ENCODE measurements at regions not wholly inside any gene's neighbourhood (a gene's known extent, or its start where the extent isn't known, plus 50 kb on each side); places are given as distances from the start of the nearest gene placed in this dataset.

DNA sequence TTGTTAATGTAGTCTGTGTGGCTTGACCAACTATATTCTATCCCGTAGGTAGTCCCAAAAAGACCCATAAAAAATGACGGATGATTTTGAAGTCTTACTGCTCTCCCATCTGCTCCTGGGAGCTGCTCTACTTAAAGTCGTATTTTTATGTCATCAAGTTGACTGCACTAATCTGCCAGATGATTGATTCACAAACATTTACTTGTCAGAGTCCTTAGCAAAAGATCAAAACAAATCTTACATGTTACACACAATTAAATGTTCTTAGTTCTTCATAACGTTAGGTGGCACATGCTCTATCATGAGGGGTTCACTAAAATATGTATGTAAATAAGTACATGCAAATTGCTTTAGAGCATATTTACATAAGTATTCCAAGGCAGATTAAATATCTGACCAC, 498.3 kb upstream of the LRRTM4 start:
- DNase-seq (ENCODE audit: low read depth, low spot score): no peak

DNA sequence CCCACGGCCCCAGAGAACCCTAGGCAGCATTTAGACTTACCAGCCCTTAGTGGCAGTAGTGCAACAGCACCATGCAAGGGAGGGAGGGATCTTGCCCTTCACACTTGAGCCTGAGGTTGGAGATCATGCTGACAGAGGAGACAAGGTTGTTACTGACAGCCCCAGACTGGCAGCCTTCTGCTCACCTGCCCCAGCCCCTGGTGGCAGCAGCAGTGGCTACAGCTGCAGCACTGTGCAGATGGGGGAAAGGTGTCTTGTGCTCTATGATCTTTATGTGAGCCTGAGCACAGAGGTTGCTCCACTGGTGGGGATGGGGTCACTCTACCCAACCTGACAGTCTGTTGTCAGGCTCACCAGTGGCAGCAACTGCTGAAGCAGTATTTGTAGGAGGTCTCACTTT, 501.2 kb upstream of the LRRTM4 start:
- DNase-seq (ENCODE audit: low read depth, low spot score): no peak

DNA sequence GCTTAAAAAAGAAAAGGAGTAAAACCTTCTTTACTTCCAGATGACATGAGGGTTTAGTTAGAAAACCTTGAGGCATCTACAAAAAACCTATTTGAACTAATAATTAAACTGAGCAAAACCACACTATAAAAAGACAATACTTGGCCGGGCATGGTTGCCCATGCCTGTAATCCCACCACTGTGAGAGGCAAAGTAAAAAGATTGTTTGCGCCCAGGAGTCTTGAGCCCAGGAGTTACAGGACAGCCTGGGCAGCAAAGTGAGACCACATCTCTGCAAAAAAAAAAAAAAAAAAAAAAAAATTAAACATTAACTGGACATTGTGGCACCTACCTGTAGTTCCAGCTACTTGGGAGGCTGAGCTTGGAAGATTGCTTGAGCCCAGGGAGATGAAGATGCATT, 502.8 kb upstream of the LRRTM4 start:
- DNase-seq (ENCODE audit: low read depth, low spot score): no peak

DNA sequence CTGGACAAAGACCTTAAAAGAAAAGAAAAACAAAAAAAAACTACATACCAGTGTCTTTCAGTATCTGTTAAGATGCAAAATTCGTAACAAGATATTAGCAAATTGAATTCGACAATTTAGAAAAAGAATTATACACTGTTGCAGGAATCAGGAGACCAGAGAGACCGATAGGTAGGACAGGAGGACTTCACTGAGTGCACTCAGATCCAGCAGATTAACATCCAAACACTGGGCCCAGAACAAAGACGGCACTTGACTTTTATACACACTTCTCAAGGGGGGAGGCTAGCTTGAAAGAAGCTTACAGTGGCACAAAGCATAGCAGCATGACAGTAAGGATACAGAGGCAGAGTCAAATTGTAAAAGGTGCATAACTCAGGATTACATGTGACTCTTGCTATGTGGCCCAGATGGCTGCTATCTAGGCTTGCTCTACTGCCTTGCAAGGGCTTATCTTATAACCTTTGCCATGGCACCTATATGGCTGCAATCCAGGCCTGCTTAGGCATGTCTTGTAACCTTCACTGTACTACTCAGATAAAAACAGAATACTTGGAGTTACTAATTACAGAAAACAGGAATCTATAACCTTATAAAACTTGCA, 507.3 kb upstream of the LRRTM4 start:
- no peak for DNase-seq (ENCODE audit: low read depth, low spot score)

DNA sequence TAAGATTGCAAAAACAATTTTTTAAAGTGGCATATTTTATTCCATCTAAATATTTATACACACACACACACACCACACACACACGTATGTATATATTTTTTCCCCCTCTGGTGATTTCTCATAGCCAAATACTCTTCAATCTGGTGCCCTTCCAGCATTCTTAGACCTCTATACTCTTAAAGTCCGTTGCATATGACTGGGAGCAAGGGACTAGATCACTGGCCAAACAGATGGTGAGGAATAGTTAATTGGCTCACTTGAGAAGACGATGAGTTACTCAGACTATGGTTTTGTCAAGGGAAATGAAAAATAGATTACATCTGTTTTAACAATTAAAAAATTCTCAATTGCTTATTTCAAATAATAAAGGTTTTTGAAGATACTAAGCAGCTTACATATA, 512.5 kb upstream of the LRRTM4 start:
- no peak for DNase-seq (ENCODE audit: low read depth, low spot score)

DNA sequence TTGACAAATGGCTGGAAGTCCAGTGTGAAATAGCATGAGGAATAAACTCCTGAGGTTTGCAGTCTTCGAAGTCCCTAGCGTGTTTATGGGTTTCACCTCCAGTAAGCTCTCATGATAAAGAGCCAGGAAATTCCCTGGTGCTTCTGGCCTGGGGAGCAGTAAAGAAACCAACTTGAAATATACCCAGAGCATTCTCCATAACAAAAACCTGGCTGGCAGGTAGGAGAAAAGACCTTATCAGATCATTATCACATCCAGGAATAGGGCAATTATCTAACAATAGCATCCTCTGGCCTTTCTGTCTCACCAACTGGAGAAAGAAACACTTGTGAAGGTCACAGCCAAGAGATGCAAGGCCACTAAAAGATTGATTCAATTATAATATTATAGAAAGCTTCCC, 513.6 kb upstream of the LRRTM4 start:
- peak; percentile 60 for DNase-seq (ENCODE audit: low read depth, low spot score)

DNA sequence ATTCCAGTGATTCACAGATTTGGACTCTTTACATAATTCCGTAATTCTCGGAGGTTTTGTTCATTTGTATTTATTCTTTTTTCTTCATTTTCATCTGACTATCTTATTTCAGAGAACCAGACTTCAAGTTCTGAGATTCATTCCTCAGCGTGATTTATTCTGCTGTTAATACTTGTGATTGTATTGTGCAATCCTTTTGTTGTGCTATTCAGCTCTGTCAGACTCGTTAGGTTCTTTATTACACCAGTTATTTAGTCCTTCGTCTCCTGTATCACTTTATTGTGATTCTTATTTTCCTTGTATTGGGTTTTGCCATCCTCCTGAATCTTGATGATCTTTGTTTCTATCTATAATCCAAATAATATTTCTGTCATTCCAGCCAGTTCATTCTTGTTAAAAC, 529.3 kb upstream of the LRRTM4 start:
- DNase-seq (ENCODE audit: low read depth, low spot score): no peak

DNA sequence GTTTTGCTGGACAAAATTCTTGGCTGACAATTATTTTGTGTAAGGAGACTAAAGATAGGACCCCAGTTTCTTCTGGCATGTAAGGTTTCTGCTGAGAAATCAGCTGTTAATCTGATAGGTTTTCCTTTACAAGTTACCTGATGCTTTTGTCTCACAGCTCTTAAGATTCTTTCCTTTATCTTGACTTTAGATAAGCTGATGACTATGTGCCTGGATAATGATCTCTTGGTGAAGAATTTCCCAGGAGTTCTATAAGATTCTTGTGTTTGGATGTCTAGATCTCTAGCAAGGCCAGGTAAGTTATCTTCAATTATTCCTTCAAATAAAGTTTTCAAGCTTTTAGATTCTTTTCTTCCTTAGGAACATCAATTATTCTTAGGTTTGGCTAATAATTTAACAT, 534.8 kb upstream of the LRRTM4 start:
- DNase-seq (ENCODE audit: low read depth, low spot score): no peak

DNA sequence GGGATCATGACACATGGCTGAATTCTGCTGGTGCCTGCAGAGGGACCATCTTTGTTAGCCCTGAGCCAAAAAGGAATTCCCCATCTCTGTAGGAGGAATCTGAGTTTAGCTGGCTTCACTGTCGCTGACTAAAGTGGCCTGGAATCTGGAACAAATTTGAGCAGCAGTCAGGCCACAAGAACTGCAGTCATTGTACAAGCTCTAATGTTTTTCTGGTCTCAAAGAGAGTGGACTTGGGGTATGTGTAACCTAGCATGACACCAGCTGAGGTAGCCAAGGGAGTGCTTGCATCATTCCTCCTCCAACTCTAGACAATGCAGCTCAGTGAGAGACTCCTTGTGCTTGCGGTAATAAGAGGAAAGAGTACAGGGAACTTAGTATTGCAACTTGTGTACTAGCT, 539.1 kb upstream of the LRRTM4 start:
- DNase-seq (ENCODE audit: low read depth, low spot score): no peak

DNA sequence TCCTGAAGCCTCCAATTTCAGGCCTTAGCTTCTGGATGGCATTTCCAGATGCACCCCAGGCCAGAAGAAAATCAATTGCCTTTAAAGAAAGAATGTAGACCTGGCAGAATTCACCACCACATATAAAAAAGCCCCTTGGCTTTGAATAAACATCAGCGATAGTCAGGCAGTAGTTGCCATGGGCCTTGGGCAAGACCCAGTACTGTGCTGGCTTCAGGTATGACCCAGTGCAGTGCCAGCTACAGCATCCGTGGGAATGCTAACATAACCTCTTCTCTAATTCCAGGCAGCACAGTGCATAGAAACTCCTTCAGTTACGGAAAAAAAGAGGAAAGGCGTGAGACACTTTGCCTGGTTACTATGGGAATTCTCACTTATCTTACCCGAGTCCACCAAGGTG, 539.6 kb upstream of the LRRTM4 start:
- no peak for DNase-seq (ENCODE audit: low read depth, low spot score)

DNA sequence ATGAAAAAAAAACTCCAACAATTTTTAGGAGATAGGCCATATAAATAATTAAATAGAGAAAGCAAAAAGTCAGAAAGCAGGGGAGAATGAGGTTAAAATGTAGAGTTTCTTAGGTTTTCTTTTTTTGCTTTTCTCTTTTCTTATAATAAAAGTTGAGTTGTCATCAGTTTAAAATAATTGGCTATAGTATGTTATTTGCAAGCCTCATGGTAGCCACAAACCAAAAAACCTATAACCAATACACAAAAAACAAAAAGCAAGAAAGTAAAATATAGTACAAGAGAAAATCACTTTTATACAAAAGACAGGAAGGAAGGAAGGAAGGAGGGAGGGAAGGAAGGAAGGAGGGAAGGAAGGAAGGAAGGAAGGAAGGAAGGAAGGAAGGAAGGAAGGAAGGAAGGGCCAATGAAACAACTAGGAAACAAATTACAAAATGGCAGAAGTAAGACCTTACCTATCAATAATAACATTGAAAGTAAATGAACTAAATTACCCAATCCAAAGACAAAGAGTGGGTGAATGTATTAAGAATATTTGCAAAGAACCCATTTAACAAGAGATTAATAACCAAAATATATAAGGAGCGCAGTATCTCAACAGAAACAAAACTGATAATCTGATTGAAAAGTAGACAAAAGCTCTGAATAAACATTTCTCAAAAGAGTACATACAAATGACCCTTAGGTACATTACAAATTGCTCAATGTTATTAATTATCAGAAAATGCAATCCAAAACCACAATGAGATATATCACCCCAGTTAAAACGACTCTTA, 541.3 kb upstream of the LRRTM4 start:
- no peak for DNase-seq (ENCODE audit: low read depth, low spot score)

DNA sequence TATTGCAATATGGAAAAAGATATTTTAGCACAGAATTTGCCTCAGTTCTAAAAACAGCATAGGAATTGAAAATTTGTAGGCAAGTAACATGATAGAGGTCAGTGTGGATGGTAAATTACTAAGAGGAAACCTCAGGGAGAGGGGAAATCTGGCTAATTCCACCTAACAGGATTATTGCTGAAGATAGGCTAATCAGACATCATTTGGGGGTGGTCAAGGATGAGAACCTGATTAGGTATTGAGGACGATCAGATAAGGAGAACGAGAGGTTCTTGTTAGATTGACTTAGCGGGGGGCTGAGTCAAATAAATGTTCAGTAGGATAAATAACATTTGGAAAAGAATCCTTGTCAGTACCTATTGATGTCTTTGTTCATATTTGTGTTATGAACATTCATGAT, 543.2 kb upstream of the LRRTM4 start:
- DNase-seq (ENCODE audit: low read depth, low spot score): no peak

DNA sequence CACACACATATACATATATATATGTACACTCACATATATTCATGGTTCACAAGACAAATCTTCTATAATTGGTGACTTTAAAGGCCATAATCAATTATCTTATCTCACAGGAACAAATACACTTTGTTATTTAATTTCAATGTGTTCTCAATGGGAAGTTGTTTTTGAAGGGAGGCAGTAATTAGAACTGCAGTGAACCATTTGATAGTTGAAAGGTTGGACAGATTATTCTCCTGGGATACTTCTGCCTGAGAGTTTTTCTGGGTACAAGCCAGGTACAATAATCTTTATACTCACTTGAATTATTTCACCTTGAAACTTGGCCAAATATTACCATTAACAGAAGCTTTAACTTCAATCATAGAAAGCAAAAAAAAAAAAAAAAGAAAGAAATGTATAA, 546.6 kb upstream of the LRRTM4 start:
- DNase-seq (ENCODE audit: low read depth, low spot score): no peak

DNA sequence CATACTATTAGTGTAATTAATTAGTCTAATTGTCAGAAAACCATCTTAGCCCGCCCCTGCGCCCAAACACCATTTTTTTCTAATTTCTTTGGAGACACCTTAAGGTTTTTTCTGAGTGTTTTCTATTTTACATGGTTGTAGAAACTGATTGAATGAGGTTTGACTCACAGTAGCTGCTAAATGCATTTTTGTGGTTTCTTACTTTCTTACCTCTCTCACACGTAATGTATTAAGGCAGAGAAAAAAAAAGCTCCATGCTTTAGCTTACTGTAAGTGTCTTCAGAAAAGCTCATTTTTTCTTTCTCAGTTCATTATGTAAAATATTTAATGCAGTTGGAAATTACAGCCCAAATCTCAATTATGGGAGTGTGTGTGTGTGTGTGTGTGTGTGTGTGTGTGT, 548.5 kb upstream of the LRRTM4 start:
- no peak for DNase-seq (ENCODE audit: low read depth, low spot score)

DNA sequence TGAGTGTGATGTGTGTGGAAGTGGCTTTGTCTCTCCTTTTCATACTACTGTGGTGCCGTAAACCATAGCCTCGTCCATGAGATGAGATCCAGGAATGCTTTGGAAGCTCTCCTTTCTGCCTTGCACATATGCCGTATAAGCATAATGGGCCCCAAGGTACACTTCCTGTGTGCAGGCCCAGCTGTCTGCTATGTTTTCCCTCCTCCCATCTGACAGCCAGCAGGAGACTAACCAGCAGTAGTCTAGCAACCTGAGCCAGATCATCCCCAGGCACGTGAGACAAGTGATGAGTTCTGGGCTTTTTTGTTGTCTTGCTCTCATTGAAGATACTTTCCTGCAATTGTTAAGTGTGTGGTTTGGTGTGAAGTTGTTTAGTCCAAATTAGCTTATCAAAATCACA, 555.5 kb upstream of the LRRTM4 start:
- DNase-seq (ENCODE audit: low read depth, low spot score): no peak

DNA sequence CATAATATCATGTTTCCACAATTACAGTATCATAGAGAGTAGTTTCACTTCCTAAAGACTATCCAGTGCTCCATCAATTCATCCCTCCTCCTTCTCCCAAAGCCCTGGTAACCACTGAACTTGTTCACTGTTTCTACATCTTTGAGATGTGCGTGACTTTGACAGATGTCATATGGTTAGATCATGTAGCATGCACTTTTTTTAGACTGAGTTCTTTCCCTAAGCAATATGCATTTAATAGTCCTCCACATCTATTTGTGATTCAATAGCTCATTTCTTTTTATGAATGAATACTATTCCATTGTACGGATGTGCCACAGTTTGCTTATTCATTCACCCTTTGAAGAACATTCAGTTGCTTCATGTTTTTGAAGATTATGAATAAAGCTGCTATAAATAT, 560.4 kb upstream of the LRRTM4 start:
- no peak for DNase-seq (ENCODE audit: low read depth, low spot score)

DNA sequence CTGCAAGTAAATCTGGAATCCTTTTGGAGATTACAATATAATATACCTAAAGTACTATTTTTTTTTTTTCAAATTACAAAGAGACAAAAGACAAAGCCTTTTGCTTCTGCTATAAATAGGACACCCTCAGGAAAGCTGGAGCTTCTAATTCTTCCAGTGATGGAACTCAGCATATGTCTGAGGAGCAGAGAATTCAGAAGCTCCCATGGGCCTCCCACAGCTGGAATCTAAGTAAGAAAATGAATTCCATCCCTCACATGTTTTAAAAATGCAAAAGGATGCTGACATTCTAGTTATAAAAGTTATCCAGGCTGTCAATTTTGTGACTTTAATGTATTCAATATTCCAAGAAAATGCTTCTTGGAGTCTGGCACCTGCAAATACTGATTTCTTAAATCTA, 571.3 kb upstream of the LRRTM4 start:
- DNase-seq (ENCODE audit: low read depth, low spot score): no peak

DNA sequence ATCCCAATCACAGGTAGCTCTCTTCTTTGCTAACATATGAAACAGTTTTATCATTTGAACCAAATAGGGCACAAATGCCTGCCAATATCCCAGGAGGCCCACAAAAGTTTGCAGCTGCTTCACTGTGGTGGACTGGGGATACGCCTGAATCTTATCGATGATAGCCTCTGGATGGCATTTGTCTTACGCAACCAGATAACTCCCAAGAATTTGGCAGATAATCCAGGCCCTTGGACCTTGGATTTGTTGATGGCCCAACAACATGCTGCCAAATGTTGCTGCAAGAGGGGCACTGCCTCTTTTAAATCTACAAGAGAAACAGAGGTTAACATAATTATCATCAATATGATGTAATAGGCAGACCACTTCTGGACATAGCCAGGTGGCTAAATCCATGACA, 587.1 kb upstream of the LRRTM4 start:
- DNase-seq (ENCODE audit: low read depth, low spot score): no peak

DNA sequence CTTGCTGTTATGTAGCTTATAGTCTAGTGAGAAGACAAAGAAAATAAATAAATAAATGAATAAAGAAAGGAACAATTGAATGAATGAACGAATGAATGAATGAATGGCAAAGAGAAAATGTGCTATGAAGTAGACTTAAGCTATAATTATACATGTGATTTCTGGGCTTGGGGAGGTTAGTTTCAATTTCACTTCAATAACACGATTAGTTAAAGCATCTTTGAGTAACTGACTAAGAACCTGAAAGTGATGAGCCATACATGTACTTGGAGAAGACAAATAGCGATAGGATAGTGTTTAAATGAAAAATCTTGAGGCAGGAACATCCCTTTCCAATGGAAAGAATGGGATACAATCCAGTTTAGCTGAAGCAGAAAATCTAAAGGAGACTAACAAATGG, 593.1 kb upstream of the LRRTM4 start:
- no peak for DNase-seq (ENCODE audit: low read depth, low spot score)

DNA sequence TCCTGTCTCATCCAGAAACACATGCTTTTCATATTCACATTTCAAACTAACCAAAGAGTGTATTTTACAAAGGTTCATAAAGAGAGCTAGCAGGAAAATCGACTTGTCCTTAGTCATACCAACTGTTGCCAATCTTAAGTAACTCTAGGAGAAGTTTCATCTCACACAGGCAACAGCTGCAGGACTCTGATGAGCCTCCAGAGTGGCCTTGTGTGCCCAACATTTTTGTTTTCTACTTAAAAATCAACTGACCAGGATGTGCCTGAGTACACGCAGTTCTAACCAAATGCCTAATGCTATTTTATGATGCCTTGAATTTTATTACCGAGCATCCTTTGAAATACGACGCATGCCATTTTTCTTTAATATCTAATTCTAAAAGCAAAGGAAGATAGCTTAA, 595.9 kb upstream of the LRRTM4 start:
- no peak for DNase-seq (ENCODE audit: low read depth, low spot score)

DNA sequence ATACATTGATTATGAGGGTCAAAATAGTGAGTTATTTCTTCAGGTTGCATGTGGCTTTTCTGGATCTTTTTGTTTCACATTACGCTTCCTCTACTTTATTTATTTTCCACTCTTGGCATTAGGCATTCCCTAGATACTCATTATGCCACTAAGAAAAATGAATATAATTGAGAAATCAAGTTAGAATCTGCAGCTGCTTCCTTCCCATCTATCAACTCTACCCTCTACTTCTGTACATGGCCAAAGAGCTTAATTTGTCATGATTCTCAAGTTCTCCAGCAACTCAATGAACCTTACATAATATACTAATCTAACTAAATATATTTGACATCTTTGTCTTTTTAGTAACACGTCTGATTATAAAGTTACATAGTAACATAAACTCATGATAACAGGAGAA, 598.1 kb upstream of the LRRTM4 start:
- DNase-seq (ENCODE audit: low read depth, low spot score): no peak

DNA sequence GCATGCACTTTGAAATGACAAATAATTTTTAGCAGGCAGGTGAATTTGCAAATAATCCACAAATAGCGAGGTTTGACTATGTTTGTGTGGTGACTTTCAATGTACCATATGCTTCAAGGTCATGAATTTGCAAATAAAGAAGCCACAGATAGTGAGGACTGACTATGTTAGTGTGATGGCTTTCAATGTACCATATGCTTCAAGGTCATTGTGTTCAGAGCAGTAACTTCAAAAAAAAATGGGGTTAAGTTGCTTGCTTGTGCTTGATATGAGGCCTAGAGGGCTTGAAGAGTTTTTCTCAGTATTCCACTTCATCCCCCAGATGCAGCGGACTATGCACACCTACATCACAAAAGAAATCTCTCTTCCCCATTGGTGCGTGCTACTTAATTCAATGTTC, 602.9 kb upstream of the LRRTM4 start:
- DNase-seq (ENCODE audit: low read depth, low spot score): no peak

DNA sequence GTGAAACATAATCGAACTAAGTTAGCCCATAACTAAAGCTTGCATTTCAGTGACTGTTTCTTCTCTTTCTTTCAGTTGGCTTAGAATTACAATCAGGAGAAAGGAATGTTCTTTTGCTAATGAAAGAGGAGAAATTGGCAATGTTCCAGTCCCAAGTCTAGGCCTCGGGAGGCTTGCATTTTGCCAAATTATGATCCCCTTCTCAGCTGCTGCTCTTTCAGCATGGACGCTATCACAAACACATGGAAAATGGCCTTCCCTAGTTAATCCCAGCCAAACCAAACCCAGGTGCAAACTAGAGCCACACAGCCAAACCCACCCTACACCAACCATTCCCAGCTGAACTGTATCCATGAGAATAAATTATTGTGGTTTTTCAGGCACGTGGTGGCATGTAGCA, 605.2 kb upstream of the LRRTM4 start:
- DNase-seq (ENCODE audit: low read depth, low spot score): no peak
